Colonic mucosa (tissue), 4 donors: ENCODE measurements at regions not wholly inside any gene's neighbourhood (a gene's known extent, or its start where the extent isn't known, plus 50 kb on each side); places are given as distances from the start of the nearest gene placed in this dataset.

Source experiments
- DNase-seq: peaks from one replicate; pipeline ENCODE4 v3.0.0-alpha.2; 2020
- H3K27ac ChIP-seq: fragments of 200-600 bp; one replicate; pipeline ENCODE4 v1.8.0; 2021
- H3K27me3 ChIP-seq: fragments of 200-600 bp; one replicate; pipeline ENCODE4 v1.8.0; 2021
- H3K36me3 ChIP-seq: fragments of 200-600 bp; one replicate; pipeline ENCODE4 v1.8.0; 2021
- H3K4me1 ChIP-seq: fragments of 200-600 bp; one replicate; pipeline ENCODE4 v1.8.0; 2021; ENCODE audit warnings: mild to moderate bottlenecking
- H3K4me3 ChIP-seq: fragments of 200-600 bp; one replicate; pipeline ENCODE4 v1.8.0; 2021
- H3K9ac ChIP-seq, 2 donors: one replicate each; pipeline ENCODE4 v1.7.0; 2013; ENCODE audit warnings: control low read depth in 2 of 2, low read depth in 2 of 2, low read length in 2 of 2
- H3K9me3 ChIP-seq: fragments of 200-600 bp; one replicate; pipeline ENCODE4 v1.8.0; 2021
- intact Hi-C: fragments of 100-400 bp; cut with DNase I; formaldehyde crosslinking; loops from one replicate; pipeline ENCODE4 v1.14.1; 2022
- TF ChIP-seq, protein P1 (sequence below): fragments of 200-600 bp; IDR thresholded peaks from one replicate; pipeline ENCODE4 v1.8.0; 2022; ENCODE audit warnings: antibody characterized with exemption, mild to moderate bottlenecking
- donor health status: healthy.
- donor health status: DM: no; HTN: no; CAD: no.
- donor health status: DM: no; HTN: no; CAD: no.

DNA sequence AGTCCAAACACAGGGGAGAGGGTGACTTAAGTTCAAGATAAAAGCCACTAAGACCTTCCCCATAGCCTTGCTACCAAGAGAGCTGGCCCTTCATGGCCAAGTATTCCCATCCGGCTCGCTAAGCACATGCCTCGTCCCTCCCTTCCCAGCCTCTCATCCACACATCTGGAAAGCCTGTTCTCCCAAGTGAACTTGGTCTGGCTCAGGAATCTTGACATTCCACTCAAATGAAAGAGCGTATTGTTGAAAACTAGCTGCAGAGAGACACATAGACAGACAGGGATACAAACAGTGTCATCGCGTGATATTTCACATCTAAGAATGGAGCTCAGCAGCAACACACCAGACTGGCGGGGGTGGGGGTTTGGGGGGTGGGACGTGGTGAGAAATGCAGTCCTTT lies 182.8 kb upstream of the FOXQ1 start:
- TF ChIP-seq, protein P1, sequence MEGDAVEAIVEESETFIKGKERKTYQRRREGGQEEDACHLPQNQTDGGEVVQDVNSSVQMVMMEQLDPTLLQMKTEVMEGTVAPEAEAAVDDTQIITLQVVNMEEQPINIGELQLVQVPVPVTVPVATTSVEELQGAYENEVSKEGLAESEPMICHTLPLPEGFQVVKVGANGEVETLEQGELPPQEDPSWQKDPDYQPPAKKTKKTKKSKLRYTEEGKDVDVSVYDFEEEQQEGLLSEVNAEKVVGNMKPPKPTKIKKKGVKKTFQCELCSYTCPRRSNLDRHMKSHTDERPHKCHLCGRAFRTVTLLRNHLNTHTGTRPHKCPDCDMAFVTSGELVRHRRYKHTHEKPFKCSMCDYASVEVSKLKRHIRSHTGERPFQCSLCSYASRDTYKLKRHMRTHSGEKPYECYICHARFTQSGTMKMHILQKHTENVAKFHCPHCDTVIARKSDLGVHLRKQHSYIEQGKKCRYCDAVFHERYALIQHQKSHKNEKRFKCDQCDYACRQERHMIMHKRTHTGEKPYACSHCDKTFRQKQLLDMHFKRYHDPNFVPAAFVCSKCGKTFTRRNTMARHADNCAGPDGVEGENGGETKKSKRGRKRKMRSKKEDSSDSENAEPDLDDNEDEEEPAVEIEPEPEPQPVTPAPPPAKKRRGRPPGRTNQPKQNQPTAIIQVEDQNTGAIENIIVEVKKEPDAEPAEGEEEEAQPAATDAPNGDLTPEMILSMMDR: no peak
- no peak for DNase-seq
- Histone ChIP-seq H3K27me3 (no peaks in the 10 kb centered on the region), H3K9me3 (no peaks in the 10 kb centered on the region), H3K27ac (no peak overlapping the region), H3K36me3 (no peaks in the 10 kb centered on the region), H3K9ac (no peak overlapping the region), H3K4me1 (no peaks in the 10 kb centered on the region), H3K4me3 (no peak overlapping the region)
- intact Hi-C loops: no loop called here

DNA sequence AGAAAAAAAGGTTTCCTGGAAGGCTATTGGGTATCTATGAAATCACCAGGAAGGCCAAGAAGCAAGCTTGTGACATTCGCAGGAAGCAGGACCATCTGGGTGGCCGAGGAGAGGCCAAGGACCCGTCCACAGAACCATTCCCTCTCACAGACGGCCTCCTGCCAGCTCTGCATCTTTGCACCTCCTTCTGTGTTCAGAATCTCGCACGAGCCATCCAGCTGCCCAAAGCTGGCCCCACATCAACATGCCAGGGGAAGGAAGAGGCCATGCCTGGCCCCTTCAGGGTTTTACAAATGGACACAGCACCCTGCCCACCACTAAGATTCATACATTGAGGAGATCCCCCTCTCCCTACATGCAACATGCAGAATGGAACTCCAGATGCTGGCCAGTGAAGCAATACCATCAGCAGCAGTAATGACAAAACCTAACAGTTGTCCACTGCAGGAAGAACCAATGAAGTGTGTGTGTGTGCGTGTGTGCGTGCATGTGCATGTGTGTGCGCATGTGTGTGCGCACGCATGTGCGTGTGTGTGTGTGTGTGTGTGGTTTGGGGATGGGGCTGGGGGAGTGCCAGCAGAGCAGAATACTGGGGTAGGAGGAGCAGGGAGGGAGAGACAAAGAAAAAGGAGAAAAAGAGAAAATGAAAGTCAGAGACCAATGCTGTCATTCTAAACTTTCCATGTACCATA lies 184.2 kb upstream of the FOXQ1 start:
- H3K4me3 ChIP-seq: no peak overlapping the region
- intact Hi-C loops: no loop called here
- H3K27ac ChIP-seq: no peak overlapping the region
- no peaks in the 10 kb centered on the region for H3K27me3 ChIP-seq
- no peaks in the 10 kb centered on the region for H3K4me1 ChIP-seq
- no peak overlapping the region for H3K9ac ChIP-seq
- TF ChIP-seq, protein P1: no peak
- H3K36me3 ChIP-seq: no peaks in the 10 kb centered on the region
- DNase-seq: no peak
- H3K9me3 ChIP-seq: no peaks in the 10 kb centered on the region

DNA sequence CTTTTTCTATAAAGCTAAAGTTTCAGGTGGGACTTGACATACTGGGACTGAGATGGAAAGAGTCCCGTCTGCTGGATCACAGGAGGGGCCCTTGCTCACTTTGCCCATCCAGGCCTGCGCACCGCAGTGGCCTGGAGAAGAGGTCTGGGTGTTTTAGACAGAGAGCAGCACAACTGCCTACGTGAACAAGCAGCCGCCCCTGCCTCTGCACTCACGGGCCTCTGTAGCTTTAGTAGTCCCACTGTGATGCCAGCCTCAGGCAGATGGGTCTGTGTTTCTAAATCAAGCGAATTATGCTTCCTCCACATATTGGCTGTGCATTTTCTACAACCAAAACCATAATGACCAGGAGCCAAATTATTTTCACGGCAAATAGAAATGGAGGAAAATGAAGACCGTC lies 184.8 kb upstream of the FOXQ1 start:
- H3K27ac ChIP-seq: no peak overlapping the region
- H3K9me3 ChIP-seq: no peaks in the 10 kb centered on the region
- intact Hi-C loops: no loop called here
- H3K4me1 ChIP-seq: no peaks in the 10 kb centered on the region
- no peaks in the 10 kb centered on the region for H3K36me3 ChIP-seq
- H3K9ac ChIP-seq: no peak overlapping the region
- TF ChIP-seq, protein P1: no peak
- no peak overlapping the region for H3K4me3 ChIP-seq
- H3K27me3 ChIP-seq: no peaks in the 10 kb centered on the region
- DNase-seq: no peak

DNA sequence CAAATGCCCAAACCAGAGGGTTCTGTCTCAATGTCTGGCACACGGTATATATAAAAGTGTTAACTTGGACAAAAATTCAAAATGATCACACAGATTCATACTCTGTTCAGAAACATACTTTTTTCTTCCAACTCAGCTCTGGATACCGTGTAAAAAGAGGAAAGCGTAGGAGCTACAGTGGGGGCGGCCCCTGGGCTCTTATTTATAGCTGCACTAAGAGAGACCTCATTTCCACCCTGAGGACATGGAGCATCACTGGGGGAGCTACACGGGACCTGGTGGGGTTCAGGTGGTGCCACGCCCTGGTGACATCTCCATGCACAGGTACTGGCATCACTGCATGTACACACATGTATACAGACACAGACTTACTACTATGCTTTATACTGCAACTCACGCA lies 185.9 kb upstream of the FOXQ1 start:
- no peaks in the 10 kb centered on the region for H3K27me3 ChIP-seq
- H3K4me3 ChIP-seq: no peak overlapping the region
- no peak overlapping the region for H3K9ac ChIP-seq
- no peaks in the 10 kb centered on the region for H3K36me3 ChIP-seq
- TF ChIP-seq, protein P1: no peak
- H3K4me1 ChIP-seq: no peaks in the 10 kb centered on the region
- H3K9me3 ChIP-seq: no peaks in the 10 kb centered on the region
- intact Hi-C loops: no loop called here
- DNase-seq: no peak
- H3K27ac ChIP-seq: no peak overlapping the region

DNA sequence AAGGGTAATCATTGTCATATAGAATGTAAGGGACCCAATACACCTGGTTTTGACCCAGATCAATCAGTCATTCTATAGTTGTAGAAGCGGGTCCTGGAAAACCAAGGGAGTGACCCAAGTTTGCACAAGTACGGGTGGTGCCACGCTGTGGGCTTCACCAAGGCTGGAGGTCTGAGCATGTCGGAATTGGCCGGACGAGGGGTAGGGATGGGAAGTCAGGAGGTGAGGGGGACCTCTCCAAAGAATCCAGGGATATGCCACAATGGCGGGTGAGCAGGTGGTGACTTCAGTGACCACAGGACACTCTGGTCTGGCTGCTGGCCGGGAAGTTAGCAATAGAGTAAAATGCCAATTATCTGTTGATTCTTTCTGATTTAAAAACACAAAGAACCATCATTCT lies 186.6 kb upstream of the FOXQ1 start:
- Histone ChIP-seq H3K9ac (no peak overlapping the region), H3K27ac (no peak overlapping the region), H3K9me3 (no peaks in the 10 kb centered on the region), H3K36me3 (no peaks in the 10 kb centered on the region), H3K4me1 (no peaks in the 10 kb centered on the region), H3K4me3 (no peak overlapping the region), H3K27me3 (no peaks in the 10 kb centered on the region)
- no peak for DNase-seq
- intact Hi-C loops: no loop called here
- TF ChIP-seq, protein P1: no peak
